H1 (cell line): ENCODE measurements at regions not wholly inside any gene's neighbourhood (a gene's known extent, or its start where the extent isn't known, plus 50 kb on each side); places are given as distances from the start of the nearest gene placed in this dataset.

ENCODE experiments used
- CTCF ChIA-PET: fragments of 300-600 bp; sonication (Branson Sonifier 250); formaldehyde crosslinking; loops from one replicate; lab custom pipeline; 2021; ENCODE audit not compliant: partially characterized antibody; lab: Charles Lee
- POLR2A ChIA-PET: fragments of 300-600 bp; sonication (Branson Sonifier 250); formaldehyde crosslinking; loops from one replicate; lab custom pipeline; 2021; ENCODE audit warnings: inconsistent platforms; ENCODE audit not compliant: partially characterized antibody; lab: Charles Lee
- DNase-seq, 2 experiments: peaks; one replicate each; pipeline versions ENCODE4 v3.0.0 to v3.0.0-alpha.2; 2010 to 2022; ENCODE audit warnings: low spot score in 2 of 2, low read depth in 1 of 2, mixed read lengths in 1 of 2
- FAIRE-seq: peaks from 2 replicates; lab custom pipeline; 2011; peaks lifted over from hg19 to GRCh38; lab: Jason Lieb, UNC
- H2AFZ ChIP-seq: 2 replicates; pipeline ENCODE4 v1.8.1; 2012; ENCODE audit warnings: low read length, inconsistent platforms
- H2AK5ac ChIP-seq: 2 replicates; pipeline ENCODE4 v1.6.1; 2013; ENCODE audit warnings: low read depth, low read length
- H2BK120ac ChIP-seq: replicated peaks from 2 replicates; pipeline ENCODE3; 2013; ENCODE audit warnings: low read depth, low read length, inconsistent platforms
- H2BK12ac ChIP-seq: 2 replicates; pipeline ENCODE4 v1.6.1; 2013; ENCODE audit warnings: low read depth, low read length
- H2BK15ac ChIP-seq: 2 replicates; pipeline ENCODE4 v1.6.1; 2013; ENCODE audit warnings: low read length
- H2BK20ac ChIP-seq: 2 replicates; pipeline ENCODE4 v1.6.1; 2013; ENCODE audit warnings: low read length
- H2BK5ac ChIP-seq: 2 replicates; pipeline ENCODE4 v1.6.1; 2013; ENCODE audit warnings: low read depth, low read length
- H3K14ac ChIP-seq: 2 replicates; pipeline ENCODE4 v1.6.1; 2013; ENCODE audit warnings: inconsistent platforms; ENCODE audit not compliant: insufficient read length
- H3K18ac ChIP-seq: 2 replicates; pipeline ENCODE4 v1.6.1; 2013; ENCODE audit warnings: low read length; ENCODE audit errors: extremely low read depth
- H3K23ac ChIP-seq: 2 replicates; pipeline ENCODE4 v1.6.1; 2013; ENCODE audit warnings: inconsistent platforms; ENCODE audit not compliant: insufficient read length
- H3K23me2 ChIP-seq: 2 replicates; pipeline ENCODE4 v1.6.1; 2013; ENCODE audit warnings: low read depth, low read length
- H3K27ac ChIP-seq: 2 replicates; pipeline ENCODE4 v1.6.1; 2011; ENCODE audit warnings: low read depth, low read length, inconsistent platforms
- H3K27me3 ChIP-seq, 4 experiments: replicated peaks in 1 of 4; 1 replicate in 1 of 4; 2 replicates in 3 of 4; pipeline versions ENCODE4 v1.6.1 to v1.8.1; 2011 to 2013; ENCODE audit warnings: low read length in 3 of 4, mild to moderate bottlenecking in 3 of 4, inconsistent platforms in 2 of 4, mixed read lengths in 2 of 4, moderate library complexity in 1 of 4; ENCODE audit not compliant: control insufficient read depth in 3 of 4, insufficient read depth in 3 of 4; ENCODE audit errors: extremely low read depth in 1 of 4
- H3K36me3 ChIP-seq, 4 experiments: 2 replicates each; pipeline versions ENCODE4 v1.6.1 to v1.8.1; 2011 to 2013; ENCODE audit warnings: mild to moderate bottlenecking in 4 of 4, low read length in 3 of 4, moderate library complexity in 2 of 4, control low read depth in 1 of 4, inconsistent platforms in 1 of 4; ENCODE audit not compliant: insufficient read depth in 4 of 4, control insufficient read depth in 2 of 4
- H3K4ac ChIP-seq: replicated peaks from 2 replicates; pipeline ENCODE3; 2013; ENCODE audit warnings: low read length, low read depth, mixed read lengths, inconsistent platforms; ENCODE audit not compliant: insufficient read length
- H3K4me1 ChIP-seq, 4 experiments: replicated peaks in 1 of 4; 1 replicate in 1 of 4; 2 replicates in 3 of 4; pipeline versions ENCODE4 v1.6.1 to v1.8.1; 2011 to 2013; ENCODE audit warnings: low read length in 3 of 4, inconsistent platforms in 2 of 4, mixed read lengths in 1 of 4; ENCODE audit not compliant: insufficient read depth in 4 of 4, control insufficient read depth in 3 of 4
- H3K4me2 ChIP-seq, 2 experiments: 2 replicates each; pipeline versions ENCODE4 v1.6.1 to v1.8.1; 2011 to 2013; ENCODE audit warnings: low read depth in 2 of 2, low read length in 2 of 2, control low read depth in 1 of 2, inconsistent platforms in 1 of 2, mild to moderate bottlenecking in 1 of 2; ENCODE audit not compliant: insufficient read depth in 1 of 2
- H3K4me3 ChIP-seq, 4 experiments: fragments of 200-600, 300-600 bp in 1 of 4; sonication (generic), shearing (Covaris generic), sonication (Bioruptor Twin) in 1 of 4; 2 replicates each; pipeline versions ENCODE4 v1.5.1 to v1.8.1; 2011 to 2016; ENCODE audit warnings: low read length in 4 of 4, low read depth in 3 of 4, control low read depth in 2 of 4, inconsistent platforms in 2 of 4, mild to moderate bottlenecking in 2 of 4, mixed read lengths in 1 of 4, moderate library complexity in 1 of 4; ENCODE audit not compliant: insufficient read depth in 2 of 4; ENCODE audit errors: extremely low read depth in 1 of 4
- H3K56ac ChIP-seq: replicated peaks from 2 replicates; pipeline ENCODE3; 2013; ENCODE audit warnings: low read depth, mild to moderate bottlenecking, mixed read lengths, low read length, inconsistent platforms; ENCODE audit not compliant: insufficient read length
- H3K79me1 ChIP-seq: 2 replicates; pipeline ENCODE4 v1.6.1; 2013; ENCODE audit warnings: low read depth, low read length, control low read depth
- H3K79me2 ChIP-seq, 2 experiments: 2 replicates each; pipeline versions ENCODE4 v1.6.1 to v1.8.1; 2012 to 2013; ENCODE audit warnings: low read length in 2 of 2, mild to moderate bottlenecking in 2 of 2, inconsistent platforms in 1 of 2; ENCODE audit not compliant: insufficient read depth in 2 of 2, control insufficient read depth in 1 of 2
- H3K9ac ChIP-seq, 4 experiments: replicated peaks in 1 of 4; 1 replicate in 1 of 4; 2 replicates in 3 of 4; pipeline versions ENCODE4 v1.6.1 to v1.8.1; 2011 to 2013; ENCODE audit warnings: low read depth in 3 of 4, low read length in 3 of 4, control low read depth in 2 of 4, mild to moderate bottlenecking in 2 of 4, moderate library complexity in 2 of 4, inconsistent platforms in 1 of 4; ENCODE audit errors: extremely low read depth in 1 of 4
- H3K9me3 ChIP-seq, 2 experiments: 2 replicates each; pipeline versions ENCODE4 v1.6.1 to v1.8.1; 2012 to 2013; ENCODE audit warnings: mild to moderate bottlenecking in 2 of 2, moderate library complexity in 2 of 2, control low read depth in 1 of 2, inconsistent platforms in 1 of 2, low read depth in 1 of 2, low read length in 1 of 2, mixed read lengths in 1 of 2; ENCODE audit not compliant: insufficient read depth in 2 of 2
- H4K20me1 ChIP-seq, 2 experiments: replicated peaks in 1 of 2; 2 replicates each; pipeline versions ENCODE3 to v1.8.1; 2011 to 2013; ENCODE audit warnings: inconsistent platforms in 2 of 2, low read length in 2 of 2, mild to moderate bottlenecking in 1 of 2; ENCODE audit not compliant: insufficient read depth in 2 of 2, control insufficient read depth in 1 of 2
- H4K5ac ChIP-seq: 2 replicates; pipeline ENCODE4 v1.6.1; 2013; ENCODE audit warnings: low read length, low read depth, mixed read lengths, inconsistent platforms; ENCODE audit not compliant: insufficient read length
- H4K8ac ChIP-seq: 2 replicates; pipeline ENCODE4 v1.8.0; 2013; ENCODE audit warnings: mild to moderate bottlenecking, moderate library complexity, low read length, inconsistent platforms; ENCODE audit not compliant: insufficient read depth; ENCODE audit errors: extremely low read depth
- H4K91ac ChIP-seq: replicated peaks from 2 replicates; pipeline ENCODE3; 2013; ENCODE audit warnings: low read length, mixed read lengths, inconsistent platforms; ENCODE audit not compliant: insufficient read length
- TEAD4 ChIP-seq: IDR thresholded peaks from 2 replicates; pipeline ENCODE4 v1.6.1; 2012; ENCODE audit warnings: low read depth, low read length, inconsistent platforms, mixed read lengths
- WGBS, 2 experiments: shearing (Covaris generic) in 1 of 2; methylation state at CpG; one replicate each; pipeline versions ENCODE4 v1.1.6 to v1.1.7; 2013 to 2015; ENCODE audit warnings: low lambda C conversion rate in 2 of 2, mixed read lengths in 2 of 2, inconsistent platforms in 1 of 2, low coverage in 1 of 2, missing lambda C conversion rate in 1 of 2; ENCODE audit not compliant: insufficient replicate concordance in 2 of 2, insufficient coverage in 1 of 2, insufficient read length in 1 of 2; ENCODE audit errors: extremely low coverage in 1 of 2, missing lambda C conversion rate in 1 of 2; 5-methylcytosine and 5-hydroxymethylcytosine counted together

- Histone ChIP-seq H3K79me2 (no peaks in the 10 kb centered on the region), H4K5ac (no peak overlapping the region), H3K27ac (no peak overlapping the region), H2BK12ac (no peak overlapping the region), H3K18ac (no peak overlapping the region), H3K9me3 (no peaks in the 10 kb centered on the region), H3K4me2 (no peak overlapping the region), H3K14ac (no peak overlapping the region), H3K79me1 (no peaks in the 10 kb centered on the region), H3K4me3 (no peak overlapping the region), H3K36me3 (no peaks in the 10 kb centered on the region), H3K9ac (no peak overlapping the region), H3K56ac (no peak overlapping the region), H3K23ac (no peak overlapping the region), H2AK5ac (no peak overlapping the region), H3K23me2 (no peaks in the 10 kb centered on the region), H3K4ac (no peak overlapping the region), H2BK15ac (no peak overlapping the region), H4K8ac (no peak overlapping the region), H4K91ac (no peak overlapping the region), H2BK20ac (no peak overlapping the region), H4K20me1 (no peaks in the 10 kb centered on the region), H2AFZ (no peak overlapping the region), H3K4me1 (peaks cover 2 to 3% (median 2%) of the 10 kb centered on the region in 4 experiments; a peak in 4 of 7 replicates), H2BK5ac (no peak overlapping the region), H2BK120ac (no peak overlapping the region), H3K27me3 (0 out of 7 replicates have a peak, but pooled peaks cover 0 to 4% (median 0%) of the 10 kb centered on the region in 4 experiments)
- FAIRE-seq (no peak), DNase-seq (no peak)
- ChIA-PET CTCF (interaction anchor here (1.5 kb wide), 1 partner anchor 524 kb away, joined by 3 read pairs; no protein-coding TSS in a partner anchor), POLR2A (no interaction called here)
- WGBS, 2 experiments = 83% methylated on average over 5 of the region's 5 CpGs; no CpG with 5 or more reads in 1 of the 2 experiments
- no peak for TF ChIP-seq TEAD4
Observed at GRCh38 chr10:28781296-28781695, 104.0 kb downstream of the BAMBI start.
